WI38 (cell line): ENCODE measurements at regions not wholly inside any gene's neighbourhood (a gene's known extent, or its start where the extent isn't known, plus 50 kb on each side); places are given as distances from the start of the nearest gene placed in this dataset.
"Not testable (repeated sequence)": the region's sequence is repeated elsewhere in the genome, so short reads cannot be mapped to it uniquely, and the experiment has no call there.

Experiments
- H3K4me3 ChIP-seq: 2 replicates; pipeline ENCODE4 v1.5.1; 2011; ENCODE audit warnings: low read depth, mild to moderate bottlenecking, control low read depth, low read length
- TF ChIP-seq, protein P1 (sequence below): IDR thresholded peaks from 2 replicates; pipeline ENCODE4 v1.5.1; 2012; ENCODE audit warnings: low read depth, mild to moderate bottlenecking, control low read depth, low read length

DNA sequence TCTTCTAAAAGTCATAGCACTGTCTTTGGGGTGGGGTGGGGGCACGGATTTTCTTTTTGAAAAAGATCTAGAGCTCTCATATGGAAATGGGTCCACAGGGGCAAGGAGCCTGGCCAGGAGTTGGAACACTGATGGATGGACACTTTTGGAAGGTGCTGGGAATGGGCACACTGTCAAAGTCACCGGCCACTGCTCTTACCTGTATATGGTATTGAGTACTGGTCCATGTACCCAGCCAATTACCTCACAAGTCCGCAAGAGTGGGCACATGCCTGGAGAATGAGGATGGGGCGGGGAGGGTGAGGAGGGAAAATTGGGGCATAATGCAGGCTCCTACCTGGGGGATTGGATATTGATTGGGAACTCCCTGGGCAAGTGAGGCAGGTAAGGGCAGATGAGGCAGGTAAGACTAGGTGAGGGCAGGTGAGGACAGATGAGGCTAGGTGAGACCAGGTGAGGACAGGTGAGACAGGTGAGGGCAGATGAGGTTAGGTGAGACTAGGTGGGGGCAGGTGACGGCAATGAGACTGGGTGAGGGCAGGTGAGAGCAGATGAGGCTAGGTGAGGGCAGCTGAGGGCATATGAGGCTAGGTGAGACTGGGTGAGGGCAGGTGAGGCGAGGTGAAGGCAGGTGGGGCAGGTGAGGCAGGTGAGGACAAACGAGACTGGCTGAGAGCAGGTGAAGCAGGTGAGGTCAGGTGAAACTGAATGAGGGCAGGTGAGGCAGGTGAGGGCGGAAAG lies 167.9 kb downstream of the NRN1 start:
- no peak overlapping the region for H3K4me3 ChIP-seq
- TF ChIP-seq, protein P1, sequence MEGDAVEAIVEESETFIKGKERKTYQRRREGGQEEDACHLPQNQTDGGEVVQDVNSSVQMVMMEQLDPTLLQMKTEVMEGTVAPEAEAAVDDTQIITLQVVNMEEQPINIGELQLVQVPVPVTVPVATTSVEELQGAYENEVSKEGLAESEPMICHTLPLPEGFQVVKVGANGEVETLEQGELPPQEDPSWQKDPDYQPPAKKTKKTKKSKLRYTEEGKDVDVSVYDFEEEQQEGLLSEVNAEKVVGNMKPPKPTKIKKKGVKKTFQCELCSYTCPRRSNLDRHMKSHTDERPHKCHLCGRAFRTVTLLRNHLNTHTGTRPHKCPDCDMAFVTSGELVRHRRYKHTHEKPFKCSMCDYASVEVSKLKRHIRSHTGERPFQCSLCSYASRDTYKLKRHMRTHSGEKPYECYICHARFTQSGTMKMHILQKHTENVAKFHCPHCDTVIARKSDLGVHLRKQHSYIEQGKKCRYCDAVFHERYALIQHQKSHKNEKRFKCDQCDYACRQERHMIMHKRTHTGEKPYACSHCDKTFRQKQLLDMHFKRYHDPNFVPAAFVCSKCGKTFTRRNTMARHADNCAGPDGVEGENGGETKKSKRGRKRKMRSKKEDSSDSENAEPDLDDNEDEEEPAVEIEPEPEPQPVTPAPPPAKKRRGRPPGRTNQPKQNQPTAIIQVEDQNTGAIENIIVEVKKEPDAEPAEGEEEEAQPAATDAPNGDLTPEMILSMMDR = no peak

DNA sequence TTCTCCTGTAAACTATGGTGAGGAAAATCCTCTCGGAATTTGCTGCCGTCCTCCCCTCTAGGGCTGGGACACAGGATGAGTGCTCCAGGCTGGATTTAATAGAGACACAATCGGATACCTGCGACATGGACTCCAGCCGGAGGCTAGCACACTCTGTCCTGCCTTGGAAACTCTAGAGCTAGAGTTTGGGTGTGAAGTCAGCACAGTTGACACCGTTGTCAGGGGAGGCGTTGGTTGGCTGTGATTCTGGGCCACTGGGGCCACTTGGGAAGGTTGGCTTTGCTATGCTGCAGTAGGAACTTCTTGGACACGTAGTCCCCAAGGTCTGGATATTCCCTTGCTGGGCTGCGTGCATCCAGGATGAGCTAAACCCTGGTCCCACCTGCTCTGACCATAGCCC lies 169.4 kb downstream of the NRN1 start:
- TF ChIP-seq, protein P1 = no peak
- H3K4me3 ChIP-seq = no peak overlapping the region

DNA sequence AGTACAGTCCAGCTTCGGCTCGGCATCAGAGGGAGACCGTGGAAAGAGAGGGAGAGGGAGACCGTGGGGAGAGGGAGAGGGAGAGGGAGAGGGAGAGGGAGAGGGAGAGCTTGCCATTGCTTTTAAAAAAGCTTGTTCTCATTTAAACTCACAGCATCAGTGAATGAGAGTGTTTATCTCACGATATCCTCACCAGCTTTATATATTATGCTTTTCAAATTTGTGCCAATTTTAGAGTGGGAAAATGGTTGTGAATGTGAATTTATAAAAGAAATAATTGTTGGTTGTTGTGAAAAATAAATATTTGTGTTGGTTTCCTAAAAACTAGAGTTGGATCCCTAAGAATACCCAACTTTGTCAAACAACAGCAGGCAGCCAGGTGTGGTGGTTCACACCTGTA lies 170.1 kb downstream of the NRN1 start:
- H3K4me3 ChIP-seq = not testable (repeated sequence)

DNA sequence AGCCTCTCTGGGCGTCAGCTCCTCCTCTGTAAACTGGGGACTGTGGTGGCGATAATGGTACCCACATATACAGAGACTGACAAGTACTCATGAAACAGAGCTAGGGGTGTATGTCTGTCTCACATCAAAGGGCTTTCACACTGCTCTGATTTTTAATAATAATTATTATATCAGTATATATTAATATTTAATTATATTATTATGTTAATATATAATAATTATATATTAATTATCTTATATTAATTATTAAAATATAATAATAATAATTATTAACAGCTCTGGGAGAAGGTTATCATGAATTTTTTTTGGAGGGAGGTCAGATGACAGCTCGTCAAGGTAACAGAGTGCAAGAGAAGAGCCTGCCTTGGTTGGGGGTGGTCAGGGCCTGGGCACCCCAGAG lies 173.6 kb downstream of the NRN1 start:
- no peak overlapping the region for H3K4me3 ChIP-seq
- TF ChIP-seq, protein P1 = no peak

DNA sequence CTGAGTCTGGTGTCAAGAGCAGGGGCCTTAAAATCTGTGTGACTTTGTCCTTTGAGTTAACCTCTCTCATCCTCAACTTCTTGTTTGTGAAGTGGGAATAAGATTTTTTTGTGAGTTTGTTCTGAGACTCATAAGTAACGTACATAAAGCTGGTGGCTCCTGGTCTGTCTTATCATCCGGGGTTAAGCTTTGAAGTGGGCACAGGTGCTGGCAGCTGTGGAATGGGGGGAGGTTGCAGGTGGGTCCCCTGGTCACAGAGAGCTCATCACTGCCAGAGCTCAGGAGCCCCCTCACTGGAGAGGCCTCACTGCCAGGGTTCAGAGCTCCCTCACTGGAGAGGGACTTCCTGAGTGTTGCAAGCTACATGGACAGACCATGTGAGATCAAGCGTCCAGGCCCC lies 174.1 kb downstream of the NRN1 start:
- TF ChIP-seq, protein P1 = no peak
- no peak overlapping the region for H3K4me3 ChIP-seq

DNA sequence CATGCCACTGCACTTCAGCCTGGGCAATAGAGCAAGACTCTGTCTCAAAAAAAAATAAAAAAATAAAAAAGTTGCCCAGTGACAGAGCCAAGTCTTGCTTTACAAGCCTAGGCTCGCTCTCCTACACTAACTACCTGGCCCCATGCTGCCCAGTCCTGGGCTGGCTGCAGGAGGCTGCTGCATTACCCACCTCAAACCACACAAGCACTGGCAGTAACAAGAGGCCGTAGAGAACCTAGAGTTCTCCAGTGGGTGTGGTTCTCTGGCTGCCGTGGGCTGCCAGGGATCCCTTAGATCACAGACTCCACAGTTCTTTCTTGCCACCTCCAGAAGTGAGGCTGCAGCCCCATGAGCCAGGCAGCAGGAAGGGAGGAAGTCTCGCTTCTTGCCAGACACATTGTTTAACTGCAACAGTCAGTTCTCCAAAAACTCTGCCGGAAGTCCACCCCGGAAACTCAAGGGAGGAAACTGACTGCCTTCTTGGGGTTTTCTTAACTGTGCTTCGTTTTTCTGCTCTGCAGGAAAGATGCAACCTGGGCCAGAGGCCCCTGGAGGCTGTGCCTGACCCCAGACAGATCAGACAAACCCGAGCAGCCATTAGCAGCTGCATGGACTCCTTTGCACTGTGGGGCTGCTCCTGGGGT lies 175.4 kb downstream of the NRN1 start:
- H3K4me3 ChIP-seq = not testable (repeated sequence)

DNA sequence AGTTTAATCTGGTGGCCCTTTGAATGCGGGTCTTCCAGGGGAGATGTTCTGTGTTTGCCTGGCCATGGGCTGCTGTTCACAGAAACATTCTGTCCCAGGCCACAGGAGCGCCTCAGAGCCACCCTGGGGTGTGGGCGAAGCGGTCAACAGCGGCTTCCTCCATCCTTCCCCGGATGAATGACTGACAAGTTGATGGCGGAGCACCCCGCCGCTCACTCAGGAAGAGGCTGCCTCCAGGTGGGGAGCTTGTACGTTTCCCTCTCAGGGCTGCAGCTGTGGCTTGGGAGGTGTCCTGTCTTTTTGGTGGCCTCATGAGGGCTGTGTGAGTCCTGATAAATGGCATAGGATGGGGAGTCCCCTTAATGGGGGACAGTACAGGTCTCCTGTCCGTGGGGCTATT lies 178.4 kb downstream of the NRN1 start:
- no peak overlapping the region for H3K4me3 ChIP-seq
- TF ChIP-seq, protein P1 = no peak

DNA sequence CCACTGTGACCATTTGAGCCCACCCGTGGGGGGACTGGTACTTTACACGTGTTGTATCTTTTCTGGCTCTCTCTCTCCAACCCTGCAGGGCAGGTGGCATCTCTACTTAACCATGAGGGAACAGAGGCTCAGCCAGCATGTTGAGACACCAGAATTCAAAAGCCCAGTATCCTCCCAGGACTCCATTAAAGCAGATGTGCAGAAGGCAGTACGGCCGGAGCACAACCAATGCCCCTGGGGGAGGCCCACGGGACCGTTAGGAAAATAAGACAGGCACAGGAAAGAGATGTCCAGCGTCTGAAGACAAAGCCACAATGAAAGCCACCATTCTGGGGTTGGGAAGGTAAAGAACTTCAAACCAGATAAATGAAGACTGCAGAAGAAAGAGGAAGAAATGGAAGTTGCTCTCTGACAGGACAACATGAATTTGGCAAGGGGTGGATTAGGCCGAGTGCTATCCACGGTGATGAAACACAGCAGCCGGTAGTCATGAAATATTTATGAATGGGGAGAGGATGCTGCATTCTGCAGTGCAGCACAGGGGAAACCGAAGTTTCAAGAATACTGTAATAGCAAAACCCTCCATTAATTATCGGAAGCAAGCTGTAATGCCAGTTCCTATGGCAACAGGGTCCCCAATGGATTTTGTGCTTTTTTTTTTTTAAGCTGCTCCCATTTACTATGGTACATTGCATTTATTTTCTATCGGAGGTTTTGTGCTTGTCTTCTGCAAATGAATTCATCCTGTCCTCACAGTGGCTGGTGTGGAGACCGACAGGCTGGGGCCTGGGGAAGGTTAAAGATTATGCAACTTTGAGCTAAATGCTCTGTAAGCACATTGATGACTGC lies 179.4 kb downstream of the NRN1 start:
- TF ChIP-seq, protein P1 = no peak
- no peak overlapping the region for H3K4me3 ChIP-seq

DNA sequence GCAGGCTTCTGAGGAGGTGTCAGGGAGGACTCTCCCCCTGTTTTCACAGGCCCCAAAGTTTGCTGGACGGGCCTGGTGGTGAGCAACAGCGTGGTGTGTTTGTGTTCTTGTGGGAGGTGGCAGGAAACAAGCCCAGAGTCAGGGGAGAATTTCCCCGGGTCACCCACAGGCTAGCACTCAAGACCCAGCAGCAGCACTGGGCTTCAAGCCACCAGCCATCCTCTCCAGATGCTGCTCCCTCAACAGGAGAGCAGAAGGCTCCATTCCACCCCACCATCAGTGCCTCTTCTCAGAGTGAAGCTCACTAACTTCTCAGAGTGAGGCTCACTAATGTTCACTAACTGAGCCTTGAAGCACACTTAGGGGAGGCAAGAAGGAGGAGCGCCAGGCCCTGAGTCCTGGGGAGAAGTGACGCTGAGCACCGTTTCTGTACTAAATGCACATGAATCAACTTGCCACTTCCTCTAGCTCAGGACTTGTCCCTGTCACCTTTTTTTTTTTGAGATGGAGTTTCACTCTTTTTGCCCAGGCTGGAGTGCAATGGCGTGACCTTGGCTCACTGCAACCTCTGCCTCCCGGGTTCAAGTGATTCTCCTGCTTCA lies 182.2 kb downstream of the NRN1 start:
- not testable (repeated sequence) for H3K4me3 ChIP-seq
